NCI-H146 (cell line): ENCODE measurements at regions not wholly inside any gene's neighbourhood (a gene's known extent, or its start where the extent isn't known, plus 50 kb on each side); places are given as distances from the start of the nearest gene placed in this dataset.
A peak's percentile ranks its signal among the peaks of the same experiment; 100 is the strongest.

Experiments used
- DNase-seq: peaks from one replicate; lab custom pipeline; 2025; lab: John Stamatoyannopoulos, UW

- DNase-seq: no peak
Observed at GRCh38 chr1:226490426-226490809, 58.1 kb upstream of the STUM start.

DNA sequence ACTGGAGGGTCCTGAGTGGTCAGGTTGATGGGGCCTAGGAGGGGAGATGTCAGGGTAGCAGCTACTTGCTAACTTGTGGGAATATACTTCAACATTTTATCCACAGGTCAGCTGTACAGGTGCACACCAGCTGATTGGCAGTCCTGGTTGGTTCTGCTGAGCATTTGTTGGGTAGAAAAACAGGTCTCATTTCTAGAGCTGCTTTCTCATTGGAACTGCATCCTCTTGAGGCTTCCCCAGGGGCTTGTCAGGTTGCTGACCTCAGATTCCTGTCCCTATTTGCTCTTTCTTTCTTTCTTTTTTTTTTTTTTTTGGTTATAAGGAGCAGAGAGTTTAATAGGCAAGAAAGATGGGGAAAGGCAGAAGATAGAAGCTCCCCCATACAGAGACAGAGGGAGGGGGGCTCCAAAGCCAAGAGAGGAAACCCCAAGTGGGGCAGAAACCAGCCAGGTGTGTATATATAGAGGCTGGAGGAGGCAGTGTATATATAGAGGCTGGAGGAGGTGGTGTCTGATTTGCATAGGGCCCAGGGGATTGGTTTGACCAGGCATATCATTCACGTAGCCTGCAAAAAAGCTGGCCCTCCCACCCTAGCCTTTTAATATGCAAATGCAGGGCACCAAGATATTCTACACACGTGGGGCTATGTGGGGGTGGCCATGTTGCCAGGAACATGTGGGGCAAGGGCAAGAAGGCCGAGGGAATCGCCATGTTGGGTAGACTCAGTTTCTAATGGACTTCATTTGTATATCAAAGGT, 57.3 kb upstream of the STUM start:
- no peak for DNase-seq

GRCh38 chr1:226492426-226493137, 56.0 kb upstream of the STUM start:
- no peak for DNase-seq

- DNase-seq: no peak
Observed at GRCh38 chr1:226494092-226494609, 54.4 kb upstream of the STUM start.

- DNase-seq: no peak
Observed at GRCh38 chr1:226495716-226496115, 52.8 kb upstream of the STUM start.

DNA sequence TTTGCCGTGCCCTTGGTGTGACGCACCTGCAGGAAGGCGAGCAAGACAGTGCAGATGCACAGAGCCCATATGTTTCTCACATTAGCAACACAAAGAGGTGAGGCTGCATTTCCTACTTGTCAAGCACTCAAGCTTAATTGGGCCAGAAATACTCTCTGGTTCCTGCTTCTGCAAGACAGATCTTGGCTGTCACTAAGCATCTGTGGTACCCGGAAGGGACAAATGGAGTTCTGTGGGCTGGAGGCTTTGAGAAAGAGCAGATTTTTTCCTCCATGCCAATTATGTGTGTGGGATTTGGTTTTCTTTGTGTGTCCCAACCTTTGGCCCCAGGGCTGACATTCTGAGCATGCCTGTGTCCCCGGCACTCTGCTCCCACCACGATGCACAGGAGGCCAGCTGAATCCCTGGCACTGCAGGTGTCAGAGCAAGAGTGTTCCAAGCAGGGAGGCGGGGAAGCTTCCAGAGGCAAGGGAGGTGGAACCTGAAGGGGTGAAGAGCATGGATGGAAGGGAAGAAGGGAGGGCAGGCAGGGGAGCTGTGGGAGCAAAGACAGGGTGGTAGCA, 52.0 kb upstream of the STUM start:
- DNase-seq: peak; percentile 21

DNA sequence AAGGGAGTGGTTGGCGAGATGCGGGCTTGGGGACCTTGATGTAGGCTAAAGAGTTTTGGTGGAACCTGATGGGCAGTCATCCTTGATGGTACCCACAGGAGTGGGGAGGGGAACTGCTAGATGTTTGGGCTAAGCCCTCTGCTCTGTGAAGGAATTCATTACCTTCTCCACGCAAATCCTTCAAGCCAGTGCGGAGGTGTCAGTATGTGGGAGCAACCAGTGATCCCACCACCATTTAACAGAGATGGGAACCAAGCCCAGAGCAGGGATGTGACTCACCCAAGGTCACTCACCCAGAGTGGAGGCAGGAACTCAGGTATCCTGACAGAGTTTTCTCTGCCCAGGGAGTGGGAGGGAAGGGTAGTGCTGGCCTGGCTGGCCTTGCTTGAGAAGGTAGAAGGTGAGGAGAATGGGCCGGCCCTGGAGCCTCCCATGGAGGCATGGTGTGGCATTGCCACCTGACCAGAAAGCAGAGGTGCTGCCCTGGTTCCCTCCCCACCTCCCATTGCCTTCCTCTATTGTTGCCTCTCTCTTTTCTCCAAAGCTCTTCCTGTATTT, 51.2 kb upstream of the STUM start:
- no peak for DNase-seq

- DNase-seq: no peak
Observed at GRCh38 chr1:226497991-226498639, 50.4 kb upstream of the STUM start.

DNA sequence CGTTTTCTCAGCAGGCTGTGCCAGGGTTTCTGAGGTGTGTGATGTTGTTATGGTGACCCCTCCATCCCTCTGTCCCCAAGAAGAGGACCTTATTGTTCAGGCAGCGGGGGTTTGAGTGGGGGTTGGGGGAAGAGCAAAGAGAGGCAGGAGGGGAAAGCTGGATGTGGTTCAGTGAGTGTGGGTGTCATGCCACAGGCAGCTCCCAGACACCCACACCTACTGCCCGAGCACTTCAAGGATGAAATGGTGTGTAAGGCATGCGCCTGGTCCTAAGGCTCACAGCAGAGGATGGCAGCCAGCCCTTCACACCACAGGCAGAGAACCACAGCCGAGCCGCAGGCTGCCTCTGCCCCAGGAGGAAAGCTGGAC, 49.9 kb upstream of the STUM start:
- no peak for DNase-seq
